ENCODE measurements at regions not wholly inside any gene's neighbourhood (a gene's known extent, or its start where the extent isn't known, plus 50 kb on each side); places are given as distances from the start of the nearest gene placed in this dataset. TPM values are rescaled to one million over a fixed set of nuclear protein-coding genes. Genes with fewer than 3 reads are reported as not detected.

Small RNA genes lying in the stretch of these regions (small RNA-seq; reads per million reads assigned to genes)
- gene RN7SL332P (ENCODE audit: low replicate concordance) (not detected), gene RNU6-793P (ENCODE audit: low replicate concordance) (not detected)
